Hypothalamus (tissue), 51 donors: ENCODE measurements at regions not wholly inside any gene's neighbourhood (a gene's known extent, or its start where the extent isn't known, plus 50 kb on each side); places are given as distances from the start of the nearest gene placed in this dataset.
"Not testable (repeated sequence)": the region's sequence is repeated elsewhere in the genome, so short reads cannot be mapped to it uniquely, and the experiment has no call there.

ENCODE experiments used
- DNase-seq, 51 donors: peaks; one replicate each; lab custom pipeline; 2025; lab: John Stamatoyannopoulos, UW

DNA sequence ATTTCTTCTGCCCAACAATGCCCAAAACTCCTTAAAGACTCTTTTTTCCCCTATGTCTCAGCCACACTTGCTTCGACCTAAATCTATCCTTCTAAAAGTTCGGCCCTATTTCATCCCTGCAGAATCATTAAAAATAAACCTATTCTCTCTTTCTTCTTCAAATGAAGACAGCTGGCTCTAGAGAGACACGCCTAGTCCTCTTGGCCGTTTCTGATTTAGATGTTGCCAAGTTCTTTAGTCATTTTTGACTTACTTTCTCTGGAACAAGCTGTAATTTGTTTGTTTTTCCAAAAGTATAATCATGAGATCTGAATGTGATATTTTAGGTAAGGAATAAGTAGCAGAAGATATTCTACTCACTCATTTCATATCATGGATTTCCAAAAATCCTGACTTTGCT, 211.6 kb downstream of the CENPC start:
- no peak for DNase-seq

DNA sequence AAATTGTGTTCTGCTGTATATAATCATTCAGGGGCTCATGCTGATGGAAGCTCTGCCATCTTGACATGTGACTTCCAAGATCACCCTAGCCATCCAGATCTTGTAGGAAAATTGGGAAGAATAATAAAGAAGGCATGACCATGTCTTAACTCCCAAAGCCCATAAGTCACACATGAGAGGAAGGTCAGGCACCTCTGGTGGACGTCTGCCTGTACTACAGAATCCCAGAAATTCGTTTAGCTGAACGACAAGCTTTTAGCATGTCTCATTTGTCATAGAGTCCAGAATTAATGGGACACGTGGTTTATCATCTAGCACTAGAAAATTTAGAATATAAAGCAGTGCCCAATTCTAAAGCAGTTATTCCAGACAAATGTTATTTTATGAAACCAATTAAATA, 212.7 kb downstream of the CENPC start:
- no peak for DNase-seq

DNA sequence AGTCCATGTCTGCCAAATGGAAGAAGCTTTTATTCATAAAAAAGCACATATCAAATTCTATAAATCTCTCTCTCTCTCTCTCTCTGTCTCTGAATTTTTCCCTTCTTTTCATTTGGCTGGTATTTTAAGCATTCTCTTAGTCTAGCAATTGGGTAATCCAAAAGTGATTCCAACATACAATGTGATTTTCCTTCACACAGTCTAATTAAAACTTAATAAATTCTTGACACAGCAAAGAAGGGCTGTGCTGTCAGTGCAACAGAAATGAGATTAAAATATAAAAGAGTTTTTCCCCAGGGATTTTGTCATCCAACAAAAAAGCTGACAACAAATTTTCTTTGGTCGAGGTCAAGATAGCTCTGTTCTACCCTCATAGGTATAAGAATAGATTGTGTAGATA, 216.9 kb downstream of the CENPC start:
- DNase-seq: no peak

DNA sequence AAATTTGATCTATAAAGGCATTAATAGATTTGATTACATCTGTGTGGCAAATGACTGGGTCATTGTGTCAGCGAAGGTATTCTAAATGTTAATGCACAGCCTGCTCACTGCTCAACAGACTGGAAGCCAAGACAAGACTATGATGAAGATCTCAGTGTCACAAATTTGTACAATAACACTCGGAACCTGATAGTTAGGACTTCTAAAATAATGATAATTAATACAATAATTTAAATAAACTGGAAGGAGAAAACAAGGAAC, 217.4 kb downstream of the CENPC start:
- DNase-seq: no peak

GRCh38 chr4:67327245-67328017, 217.9 kb downstream of the CENPC start:
- DNase-seq: peak in 27 of 51 donors; percentile 0 to 67 (median 18)

DNA sequence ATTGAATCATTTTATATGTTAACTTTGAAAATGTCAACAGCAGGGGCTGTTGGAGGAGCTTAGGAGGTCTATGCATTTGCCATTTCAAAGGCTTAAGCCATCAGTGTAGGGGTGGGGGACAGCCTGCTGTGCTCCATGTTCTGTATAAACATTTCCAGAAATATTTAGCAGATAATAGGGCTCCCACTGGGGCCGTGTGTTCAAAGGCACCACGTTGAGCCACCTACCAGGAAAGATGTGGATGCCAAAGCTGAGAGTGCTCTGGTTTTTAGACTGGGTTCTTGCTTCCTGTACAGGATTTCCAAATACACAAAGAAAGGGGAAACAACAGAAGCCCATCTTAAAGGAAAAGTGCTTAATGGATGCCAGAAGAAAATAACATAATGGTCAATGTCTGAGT, 219.5 kb downstream of the CENPC start:
- DNase-seq: no peak

DNA sequence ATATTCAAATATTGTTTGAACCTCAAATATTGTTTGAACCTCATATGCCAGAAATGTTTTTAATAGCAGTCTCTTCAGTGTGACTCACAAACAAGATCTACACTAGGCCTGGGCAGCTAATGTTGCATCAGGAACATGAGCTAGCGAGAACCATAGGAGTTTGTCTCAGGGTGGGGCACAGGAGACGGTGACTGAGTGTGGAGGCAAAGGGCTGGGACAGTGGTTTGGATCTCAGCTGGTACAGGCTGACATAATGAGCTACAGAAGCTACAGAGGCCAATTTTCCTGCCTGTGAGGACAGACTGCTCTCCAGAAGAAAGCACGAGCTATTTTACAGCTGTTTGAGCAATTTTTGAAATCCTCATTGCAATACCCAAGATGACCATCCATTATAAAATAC, 224.7 kb downstream of the CENPC start:
- no peak for DNase-seq

DNA sequence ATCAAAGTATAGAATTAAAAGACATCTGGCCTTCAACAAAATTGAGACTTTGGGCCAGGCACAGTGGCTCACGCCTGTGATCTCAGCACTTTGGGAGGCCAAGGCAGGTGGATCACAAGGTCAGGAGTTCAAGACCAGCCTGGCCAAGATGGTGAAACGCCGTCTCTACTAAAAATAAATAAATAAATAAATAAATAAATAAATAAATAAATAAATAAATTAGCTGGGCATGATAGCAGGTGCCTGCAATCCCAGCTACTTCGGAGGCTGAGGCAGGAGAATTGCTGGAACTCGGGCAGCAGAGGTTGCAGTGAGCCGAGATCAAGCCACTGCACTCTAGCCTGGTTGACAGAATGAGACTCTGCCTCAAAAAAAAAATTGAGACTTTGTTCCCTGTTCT, 225.7 kb downstream of the CENPC start:
- DNase-seq: not testable (repeated sequence)

- DNase-seq: not testable (repeated sequence)
These were observed 244.7 kb downstream of the CENPC start for GRCh38 chr4:67300497-67301185.

GRCh38 chr4:67292636-67293035, 252.7 kb downstream of the CENPC start:
- DNase-seq: no peak

DNA sequence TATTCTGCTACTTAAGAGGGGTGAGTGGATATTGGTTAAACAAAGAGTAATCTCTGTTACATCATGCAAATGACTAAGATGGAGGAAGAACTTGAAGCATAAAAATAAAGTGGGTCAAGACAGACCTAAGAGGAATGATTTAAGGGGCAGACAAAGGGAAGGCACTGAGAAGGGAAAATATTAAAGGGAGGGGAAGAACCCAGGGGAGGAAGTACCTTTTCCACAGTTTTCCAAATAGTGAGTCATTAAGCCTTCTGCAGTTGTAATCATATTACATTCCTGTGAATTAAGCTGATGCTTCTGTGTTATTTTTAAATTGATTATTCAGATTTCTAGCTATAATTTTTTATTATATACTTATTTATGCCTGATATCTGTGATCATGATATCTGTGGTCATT, 253.3 kb downstream of the CENPC start:
- no peak for DNase-seq

GRCh38 chr4:67291644-67292043, 253.7 kb downstream of the CENPC start:
- no peak for DNase-seq

GRCh38 chr4:67288964-67289363, 256.3 kb downstream of the CENPC start:
- peak in 1 of 51 donors; percentile 2 for DNase-seq

DNA sequence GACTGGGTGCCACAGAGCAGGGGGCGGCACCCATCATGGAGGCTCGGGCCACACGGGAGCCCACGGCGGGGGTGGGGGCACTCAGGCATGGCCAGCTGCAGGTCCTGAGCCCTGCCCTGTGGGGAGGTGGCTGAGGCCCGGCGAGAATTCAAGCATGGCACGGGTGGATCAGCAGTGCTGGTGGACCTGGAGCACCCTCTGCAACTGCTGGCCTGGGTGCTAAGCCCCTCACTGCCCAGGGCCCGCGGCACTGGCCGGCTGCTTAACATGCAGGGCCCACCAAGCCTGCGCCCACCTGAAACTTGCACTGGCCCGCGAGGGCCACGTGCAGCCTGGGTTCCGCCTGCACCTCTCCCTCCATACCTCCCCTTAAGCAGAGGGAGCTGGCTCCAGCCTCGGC, 258.6 kb downstream of the CENPC start:
- no peak for DNase-seq

- DNase-seq: no peak
These were observed 262.6 kb downstream of the CENPC start for GRCh38 chr4:67282749-67283148.

DNA sequence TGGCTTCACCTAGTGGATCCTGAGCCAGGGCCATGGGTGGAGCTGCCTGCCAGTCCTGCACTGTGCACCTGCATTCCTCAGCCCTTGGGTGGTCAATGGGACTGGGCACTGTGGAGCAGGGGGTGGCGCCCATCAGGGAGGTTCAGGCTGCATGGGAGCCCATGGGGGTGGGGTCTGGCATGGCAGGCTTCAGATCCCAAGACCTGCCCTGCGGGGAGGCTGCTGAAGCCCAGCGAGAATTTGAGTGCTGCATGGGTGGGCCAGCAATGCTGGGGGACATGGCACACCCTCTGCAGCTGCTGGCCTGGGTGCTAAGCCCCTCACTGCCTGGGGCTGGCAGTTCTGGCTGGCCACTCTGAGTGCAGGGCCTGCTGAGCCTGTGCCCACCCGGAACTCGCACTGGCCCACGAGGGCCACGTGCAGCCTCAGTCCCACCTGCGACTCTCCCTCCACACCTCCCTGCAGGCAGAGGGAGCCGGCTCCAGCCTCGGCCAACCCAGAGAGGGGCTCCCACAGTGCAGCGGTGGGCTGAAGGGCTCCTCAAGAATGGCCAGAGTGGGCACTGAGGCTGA, 270.0 kb downstream of the CENPC start:
- DNase-seq: no peak

GRCh38 chr4:67274671-67275070, 270.6 kb downstream of the CENPC start:
- DNase-seq: not testable (repeated sequence)

- no peak for DNase-seq
These were observed 271.6 kb downstream of the CENPC start for GRCh38 chr4:67273666-67274065.

DNA sequence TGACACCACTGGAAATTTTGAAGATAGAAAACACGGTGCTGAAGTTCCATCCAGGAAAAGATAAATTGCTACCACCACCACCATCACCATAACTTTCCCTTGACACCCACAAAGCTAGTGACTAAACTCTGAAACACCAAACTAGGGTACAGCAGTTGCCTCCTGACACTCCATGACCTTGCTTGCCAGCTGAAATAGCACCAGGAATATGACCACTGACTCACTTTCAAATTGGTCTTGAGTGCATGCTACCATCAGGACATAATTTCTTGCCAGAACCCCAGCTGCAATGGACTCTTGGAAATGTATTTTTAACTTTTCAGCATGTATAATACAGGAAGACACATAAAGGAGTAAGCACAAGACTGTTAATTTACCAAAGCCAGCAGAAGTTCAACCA, 283.3 kb downstream of the CENPC start:
- no peak for DNase-seq

- DNase-seq: no peak
These were observed 288.8 kb downstream of the CENPC start for GRCh38 chr4:67256388-67257043.

DNA sequence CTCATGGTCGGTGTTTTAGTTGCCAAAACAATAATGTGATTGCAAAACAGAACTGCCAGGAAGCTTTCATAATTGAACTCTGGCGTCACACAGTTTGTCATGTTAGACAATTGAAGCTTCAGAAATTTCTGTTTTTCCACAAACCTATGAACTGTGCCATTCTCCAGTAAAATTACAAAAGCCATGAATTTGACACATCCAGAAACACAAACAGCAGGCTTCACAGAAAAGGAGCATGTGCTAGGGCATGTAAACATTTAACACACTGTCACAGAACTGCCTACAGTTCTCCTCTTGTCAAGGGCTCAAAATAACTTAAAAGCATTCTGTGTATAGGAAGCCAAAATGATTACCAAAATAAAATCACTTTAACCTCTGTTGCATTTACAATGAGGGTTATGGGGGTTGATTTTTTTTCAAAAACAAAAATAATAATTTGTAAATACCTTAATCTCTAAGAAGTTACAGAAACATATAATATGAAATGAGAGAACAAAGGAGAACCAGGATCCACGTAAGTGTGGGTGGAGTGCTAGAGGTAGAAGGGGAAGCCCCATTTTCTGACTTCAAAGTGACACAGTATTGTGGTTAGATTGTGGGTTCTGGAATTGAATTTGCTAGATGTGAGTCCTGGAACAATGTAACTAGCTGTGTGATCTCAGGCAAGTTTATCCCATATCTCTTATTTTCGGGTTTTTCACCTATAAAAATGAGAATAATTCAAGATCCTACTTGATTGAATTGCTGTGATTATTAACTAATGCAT, 295.0 kb downstream of the CENPC start:
- no peak for DNase-seq
